Breast epithelium (tissue), 4 donors: ENCODE measurements at regions not wholly inside any gene's neighbourhood (a gene's known extent, or its start where the extent isn't known, plus 50 kb on each side); places are given as distances from the start of the nearest gene placed in this dataset.

ENCODE experiments used
- DNase-seq, 2 donors: peaks; one replicate each; pipeline ENCODE4 v3.0.0-alpha.2; 2019; ENCODE audit warnings: low spot score in 2 of 2
- H3K27ac ChIP-seq, 2 donors: fragments of 200-600 bp; sonication (generic) in 1 of 2; one replicate each; pipeline ENCODE4 v1.5.1; 2016 to 2019; ENCODE audit warnings: mild to moderate bottlenecking in 1 of 2
- H3K27me3 ChIP-seq, 2 donors: fragments of 200-600 bp; sonication (generic) in 1 of 2; one replicate each; pipeline versions ENCODE4 v1.5.1 to v1.6.0; 2017 to 2019; ENCODE audit warnings: control low read depth in 1 of 2, mild to moderate bottlenecking in 1 of 2
- H3K36me3 ChIP-seq: fragments of 200-600 bp; one replicate; pipeline ENCODE4 v1.5.1; 2019
- H3K4me1 ChIP-seq, 2 donors: fragments of 200-600 bp; sonication (generic); one replicate each; pipeline ENCODE4 v1.5.1; 2016 to 2019; ENCODE audit warnings: control low read depth in 1 of 2
- H3K4me3 ChIP-seq, 3 donors: fragments of 200-600 bp; sonication (generic); 1 replicate in 2 of 3; 2 replicates in 1 of 3; pipeline ENCODE4 v1.5.1; 2016 to 2019; ENCODE audit warnings: mild to moderate bottlenecking in 3 of 3, moderate library complexity in 2 of 3
- H3K9me3 ChIP-seq, 2 donors: fragments of 200-600 bp; sonication (generic) in 1 of 2; one replicate each; pipeline ENCODE4 v1.5.1; 2016 to 2019; ENCODE audit warnings: control low read depth in 1 of 2
- CTCF ChIP-seq, 3 donors: fragments of 450-650 bp; IDR thresholded peaks; one replicate each; pipeline ENCODE4 v1.5.1; 2016 to 2017; ENCODE audit warnings: antibody characterized with exemption in 3 of 3, mild to moderate bottlenecking in 3 of 3, moderate library complexity in 3 of 3
- POLR2A ChIP-seq: fragments of 450-650 bp; IDR thresholded peaks from one replicate; pipeline ENCODE4 v1.6.1; 2016; ENCODE audit warnings: antibody characterized with exemption, mild to moderate bottlenecking, moderate library complexity
- POLR2AphosphoS5 ChIP-seq, 3 donors: sonication (generic); formaldehyde crosslinking; IDR thresholded peaks; one replicate each; pipeline ENCODE4 v1.6.1; 2017; ENCODE audit warnings: antibody characterized with exemption in 3 of 3
- intact Hi-C: fragments of 100-400 bp; cut with DNase I; formaldehyde crosslinking; loops from one replicate; pipeline ENCODE4 v1.15.1; 2023; ENCODE audit warnings: low total_unique reads

GRCh38 chr16:14354561-14355351 is 275.3 kb downstream of the PARN start:
- peak overlapping the region in 2 of 3 donors; percentile 7 to 15 for H3K4me3 ChIP-seq
- no peaks in the 10 kb centered on the region for H3K27me3 ChIP-seq
- intact Hi-C loops: no loop called here
- no peak for DNase-seq
- no peaks in the 10 kb centered on the region for H3K36me3 ChIP-seq
- H3K9me3 ChIP-seq: no peaks in the 10 kb centered on the region
- no peaks in the 10 kb centered on the region for H3K4me1 ChIP-seq
- H3K27ac ChIP-seq: no peak overlapping the region
- TF ChIP-seq POLR2A (no peak), CTCF (IDR thresholded peaks at IDR 0.05) (no peak), POLR2AphosphoS5 (IDR thresholded peaks at IDR 0.05) (no peak)

DNA sequence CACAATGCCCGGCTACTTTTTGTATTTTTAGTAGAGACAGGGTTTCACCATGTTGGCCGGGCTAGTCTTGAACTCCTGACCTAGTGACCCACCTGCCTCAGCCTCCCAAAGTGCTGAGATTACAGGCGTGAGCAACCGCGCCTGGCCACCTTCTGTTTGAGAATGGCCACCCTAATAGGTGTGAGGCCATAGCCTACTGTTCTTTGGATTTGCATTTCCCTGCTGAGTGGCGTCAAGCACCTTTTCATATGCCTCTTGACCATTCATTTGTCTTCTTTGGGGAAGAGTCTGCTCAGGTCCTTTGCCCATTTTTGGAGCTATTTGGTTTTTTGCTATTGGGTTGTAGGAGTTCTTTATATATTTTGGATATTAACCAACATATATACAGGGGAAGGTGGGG is 276.7 kb downstream of the PARN start:
- DNase-seq: no peak
- H3K9me3 ChIP-seq: no peaks in the 10 kb centered on the region
- intact Hi-C loops: no loop called here
- no peaks in the 10 kb centered on the region for H3K27me3 ChIP-seq
- H3K36me3 ChIP-seq: no peaks in the 10 kb centered on the region
- no peak for TF ChIP-seq CTCF (IDR thresholded peaks at IDR 0.05)
- no peak for TF ChIP-seq POLR2A
- no peak for TF ChIP-seq POLR2AphosphoS5 (IDR thresholded peaks at IDR 0.05)
- H3K27ac ChIP-seq: no peak overlapping the region
- no peaks in the 10 kb centered on the region for H3K4me1 ChIP-seq
- no peak overlapping the region for H3K4me3 ChIP-seq

DNA sequence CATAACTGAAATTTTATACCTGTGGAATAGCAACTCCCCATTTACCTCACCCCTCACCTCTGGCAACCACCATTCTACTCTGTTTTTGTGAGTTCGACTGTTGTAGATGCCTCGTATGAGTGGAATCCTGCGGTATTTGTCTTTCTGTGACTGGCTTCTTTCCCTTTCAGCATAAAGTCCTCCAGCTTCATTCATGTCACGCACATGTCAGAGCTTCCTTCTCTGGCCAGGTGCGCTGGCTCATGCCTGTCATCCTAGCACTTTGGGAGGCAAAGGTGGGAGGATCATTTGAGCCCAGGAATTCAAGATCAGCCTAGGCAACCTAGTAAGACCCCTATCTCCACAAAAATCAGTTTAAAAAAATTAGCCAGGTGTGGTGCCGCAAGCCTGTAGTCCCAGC is 278.4 kb downstream of the PARN start:
- H3K36me3 ChIP-seq: no peaks in the 10 kb centered on the region
- no peaks in the 10 kb centered on the region for H3K9me3 ChIP-seq
- no peaks in the 10 kb centered on the region for H3K27me3 ChIP-seq
- H3K4me1 ChIP-seq: no peaks in the 10 kb centered on the region
- no peak for TF ChIP-seq POLR2A
- TF ChIP-seq CTCF (IDR thresholded peaks at IDR 0.05): no peak
- TF ChIP-seq POLR2AphosphoS5 (IDR thresholded peaks at IDR 0.05): no peak
- intact Hi-C loops: no loop called here
- H3K27ac ChIP-seq: no peak overlapping the region
- no peak overlapping the region for H3K4me3 ChIP-seq
- DNase-seq: no peak

- Histone ChIP-seq H3K4me3 (no peak overlapping the region), H3K4me1 (no peaks in the 10 kb centered on the region), H3K27ac (no peak overlapping the region), H3K36me3 (no peaks in the 10 kb centered on the region), H3K9me3 (no peaks in the 10 kb centered on the region), H3K27me3 (no peaks in the 10 kb centered on the region)
- TF ChIP-seq CTCF (IDR thresholded peaks at IDR 0.05) (no peak), POLR2AphosphoS5 (IDR thresholded peaks at IDR 0.05) (no peak), POLR2A (no peak)
- intact Hi-C loops: no loop called here
- DNase-seq: no peak
Measured at GRCh38 chr16:14350626-14351025, 279.4 kb downstream of the PARN start.

DNA sequence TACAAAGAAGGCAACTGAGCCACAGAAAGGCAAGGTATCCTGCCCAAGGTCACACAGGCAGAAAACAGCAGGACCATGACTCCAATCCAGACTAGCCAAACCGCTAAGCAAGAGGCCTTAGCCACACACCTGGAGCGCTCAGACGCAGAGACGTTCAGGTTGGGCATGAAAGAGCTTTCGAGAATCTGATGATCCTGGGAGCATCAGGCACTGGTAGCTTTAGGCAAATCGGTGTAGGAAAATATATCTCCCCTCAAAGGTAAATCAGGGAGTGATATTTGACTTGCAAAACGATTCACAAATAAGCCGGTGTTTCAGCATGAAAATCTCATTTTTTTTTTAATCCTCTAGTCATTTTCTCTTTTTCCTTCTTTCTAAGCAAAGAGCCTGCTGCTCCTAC is 279.0 kb downstream of the MRTFB start:
- intact Hi-C loops: no loop called here
- no peak for DNase-seq
- TF ChIP-seq POLR2A (no peak), CTCF (IDR thresholded peaks at IDR 0.05) (no peak), POLR2AphosphoS5 (IDR thresholded peaks at IDR 0.05) (no peak)
- H3K4me3 ChIP-seq: no peak overlapping the region
- no peak overlapping the region for H3K27ac ChIP-seq
- no peaks in the 10 kb centered on the region for H3K9me3 ChIP-seq
- no peaks in the 10 kb centered on the region for H3K4me1 ChIP-seq
- H3K27me3 ChIP-seq: no peaks in the 10 kb centered on the region
- no peaks in the 10 kb centered on the region for H3K36me3 ChIP-seq
